Endometrium (tissue), 2 donors: ENCODE measurements at regions not wholly inside any gene's neighbourhood (a gene's known extent, or its start where the extent isn't known, plus 50 kb on each side); places are given as distances from the start of the nearest gene placed in this dataset.
"Not testable (repeated sequence)": the region's sequence is repeated elsewhere in the genome, so short reads cannot be mapped to it uniquely, and the experiment has no call there.

Source experiments
- FAIRE-seq: peaks from 2 replicates; lab custom pipeline; 2012; peaks lifted over from hg19 to GRCh38; lab: Jason Lieb, UNC
- donor health status: control.
- donor health status: control.

- no peak for FAIRE-seq
Observed at GRCh38 chr5:124872086-124872485, 125.6 kb upstream of the ZNF608 start.

DNA sequence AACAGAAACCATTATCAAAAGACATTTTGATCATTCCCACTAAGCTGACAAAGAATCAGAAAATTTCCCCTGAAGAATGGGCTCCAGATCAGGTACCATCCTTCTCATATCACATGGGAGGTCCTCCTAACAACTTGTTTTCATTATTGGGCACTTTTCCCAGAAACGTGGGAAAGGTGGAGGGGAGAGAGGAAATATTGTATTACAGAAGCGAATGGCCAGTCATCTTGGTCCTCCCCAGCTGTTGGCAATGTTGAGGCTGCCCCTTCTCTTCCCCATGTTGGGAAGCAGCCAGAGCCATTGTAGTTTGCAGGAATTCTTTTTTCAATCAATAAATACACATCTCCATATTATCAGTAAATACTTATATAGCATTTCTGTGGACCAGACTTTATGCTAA is 126.2 kb upstream of the ZNF608 start:
- FAIRE-seq = no peak

- no peak for FAIRE-seq
Observed at GRCh38 chr5:124873188-124873587, 126.7 kb upstream of the ZNF608 start.

DNA sequence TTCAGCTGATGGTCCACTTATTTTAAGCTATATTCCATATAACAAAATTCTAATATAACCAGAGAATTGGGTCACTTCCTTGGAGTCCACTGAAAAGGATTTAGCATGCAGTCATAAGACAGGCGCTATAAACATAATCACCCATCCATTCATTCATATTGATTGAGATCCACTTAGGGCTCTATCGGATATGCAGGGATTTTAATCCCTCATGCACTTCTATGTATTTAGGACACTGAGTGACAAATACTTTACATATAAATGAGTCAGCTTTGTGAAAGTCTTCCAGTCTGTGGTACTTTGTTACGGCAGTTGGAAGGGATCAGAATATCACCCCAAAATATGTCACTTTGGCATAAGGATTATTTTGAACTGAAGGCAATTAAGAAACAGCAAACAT is 127.3 kb upstream of the ZNF608 start:
- FAIRE-seq = no peak

- no peak for FAIRE-seq
Observed at GRCh38 chr5:124876566-124876965, 130.1 kb upstream of the ZNF608 start.

- FAIRE-seq = no peak
Observed at GRCh38 chr5:124876983-124877382, 130.5 kb upstream of the ZNF608 start.

GRCh38 chr5:124877501-124878146 is 131.2 kb upstream of the ZNF608 start:
- no peak for FAIRE-seq

- FAIRE-seq = no peak
Observed at GRCh38 chr5:124878583-124879342, 132.3 kb upstream of the ZNF608 start.

DNA sequence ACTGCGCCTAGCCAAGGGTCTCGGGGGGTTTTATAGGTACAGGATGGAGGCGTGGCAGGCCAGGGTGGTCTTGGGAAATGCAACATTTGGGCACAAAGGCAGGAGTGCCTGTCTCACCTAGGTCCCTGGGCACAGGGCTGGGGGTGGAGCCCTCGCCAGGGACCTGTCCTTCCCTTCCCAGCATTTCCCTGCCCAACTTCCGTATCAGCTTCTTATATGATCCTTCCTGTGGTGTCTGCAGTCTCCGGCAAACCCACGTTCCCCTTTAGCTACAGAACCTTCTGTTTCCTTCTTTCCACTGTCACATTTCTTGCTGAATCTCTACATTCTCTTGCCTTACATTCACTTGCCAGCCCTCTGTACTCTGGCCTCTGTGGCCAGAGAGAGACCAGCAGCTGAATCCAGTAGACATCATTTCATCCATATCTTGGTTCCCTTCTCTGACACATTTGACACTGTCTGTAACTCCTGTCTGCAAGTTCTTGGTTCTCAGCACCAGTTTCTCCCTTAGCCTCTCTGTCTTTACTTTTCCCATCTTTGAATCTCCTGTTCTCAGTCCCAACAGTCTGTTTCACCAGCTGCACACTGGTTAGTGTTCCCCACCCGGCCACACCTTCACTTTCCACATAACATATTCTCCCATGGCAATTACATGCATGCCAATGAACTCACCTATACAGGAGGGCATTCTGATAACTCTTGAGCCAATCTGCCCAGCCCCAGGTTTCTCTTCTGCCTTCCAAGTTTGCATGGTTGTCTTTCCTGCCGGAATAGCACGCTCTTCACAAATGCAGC is 134.7 kb upstream of the ZNF608 start:
- no peak for FAIRE-seq

GRCh38 chr5:124883681-124884080 is 137.2 kb upstream of the ZNF608 start:
- FAIRE-seq = no peak

DNA sequence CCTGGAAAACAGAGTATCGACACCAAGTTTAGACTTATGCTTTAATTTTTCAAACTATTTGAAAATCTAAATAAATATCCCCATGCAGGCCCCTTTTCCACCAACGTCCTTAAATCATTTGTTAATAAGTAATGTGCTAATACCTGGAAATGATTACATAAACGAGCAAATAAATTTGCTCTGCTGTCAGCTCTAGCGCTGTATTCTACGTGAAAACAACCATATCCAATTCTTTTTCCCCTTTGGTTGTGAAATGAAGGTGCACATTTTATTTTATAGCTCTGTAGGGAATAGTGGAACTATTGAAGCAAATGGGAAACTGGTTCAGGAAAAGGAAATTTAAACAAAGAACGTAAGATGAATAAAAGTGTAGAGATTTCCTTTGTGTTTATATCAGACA is 137.7 kb upstream of the ZNF608 start:
- no peak for FAIRE-seq

- no peak for FAIRE-seq
Observed at GRCh38 chr5:124885490-124885889, 139.1 kb upstream of the ZNF608 start.

- no peak for FAIRE-seq
Observed at GRCh38 chr5:124887223-124887622, 140.8 kb upstream of the ZNF608 start.

- FAIRE-seq = no peak
Observed at GRCh38 chr5:124888050-124888506, 141.6 kb upstream of the ZNF608 start.

DNA sequence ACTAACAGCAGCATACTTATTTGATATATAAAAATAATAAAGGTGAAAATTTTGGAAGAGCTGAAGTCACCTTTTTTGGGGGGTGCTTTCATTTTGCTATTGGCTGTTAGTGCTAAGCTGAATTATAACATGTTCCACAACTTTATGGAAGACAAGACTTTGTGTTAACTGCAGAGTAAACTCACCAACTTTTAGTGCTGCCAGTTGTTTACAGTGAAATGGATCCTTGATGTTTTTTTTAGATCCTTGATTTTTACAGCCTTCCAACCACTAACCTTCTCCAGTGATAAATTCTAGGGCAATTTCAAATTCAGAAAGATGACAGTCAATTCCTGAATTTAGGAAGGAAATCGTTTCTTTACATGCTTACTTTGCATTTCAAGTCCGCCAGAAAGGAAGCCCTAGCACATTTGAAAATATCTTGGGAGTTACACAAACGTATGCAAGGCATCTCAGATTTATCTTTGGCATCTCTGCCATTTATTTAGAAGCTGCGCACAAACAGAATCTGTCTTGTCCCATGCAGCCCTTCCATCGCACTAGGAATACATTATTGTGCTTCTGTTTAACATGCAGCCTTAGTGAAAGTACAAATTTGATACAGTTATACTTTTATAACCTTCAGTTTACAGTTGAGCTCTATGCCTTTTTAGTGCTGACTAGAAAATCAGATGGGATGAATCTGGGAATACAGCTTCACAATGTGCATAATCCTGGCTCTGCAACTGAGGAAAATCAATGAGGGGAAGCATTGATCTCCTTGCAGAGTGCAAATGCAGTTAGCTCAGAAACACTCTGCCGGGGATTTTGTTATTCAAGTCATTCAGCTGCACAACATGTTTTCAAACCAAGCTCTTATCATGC is 142.4 kb upstream of the ZNF608 start:
- FAIRE-seq = no peak

- no peak for FAIRE-seq
Observed at GRCh38 chr5:124889486-124889825, 143.0 kb upstream of the ZNF608 start.

DNA sequence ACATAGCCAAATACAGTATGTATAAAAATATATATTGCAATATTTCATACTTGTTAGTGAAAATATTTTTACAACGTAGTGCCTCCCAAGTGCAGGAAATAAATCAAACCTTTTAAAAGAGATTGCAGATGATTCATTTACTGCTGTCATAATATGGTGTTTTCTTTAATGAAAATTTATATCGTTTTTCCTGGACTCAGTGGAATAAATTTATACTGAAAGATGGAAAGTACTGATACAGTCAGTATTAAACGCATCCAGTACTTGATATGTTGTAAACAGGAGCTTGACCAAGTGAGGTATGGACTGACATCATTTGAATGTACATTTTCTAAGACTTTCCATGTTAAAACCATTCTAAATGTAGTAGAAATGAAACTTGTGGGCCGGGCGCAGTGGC is 143.4 kb upstream of the ZNF608 start:
- no peak for FAIRE-seq

- FAIRE-seq = not testable (repeated sequence)
Observed at GRCh38 chr5:124890442-124890841, 144.0 kb upstream of the ZNF608 start.

DNA sequence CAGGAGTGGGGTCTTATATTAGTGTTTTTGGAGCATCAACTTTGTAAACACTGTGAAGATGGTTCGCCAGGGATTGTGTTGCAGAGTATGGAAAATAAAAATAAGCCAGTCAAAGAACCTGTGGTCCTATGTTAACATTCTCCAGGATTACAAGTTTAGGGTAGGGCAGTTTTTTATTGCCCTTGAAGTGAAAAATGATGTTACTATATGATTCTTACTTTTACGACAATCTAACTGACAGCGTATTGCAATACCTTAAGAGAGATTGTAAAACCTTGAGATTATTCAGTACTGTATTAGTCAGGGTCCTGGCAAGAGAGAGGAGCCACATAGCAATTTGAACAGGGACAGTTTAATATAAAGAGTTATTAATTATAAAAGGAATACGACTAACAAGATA is 144.7 kb upstream of the ZNF608 start:
- FAIRE-seq = no peak

GRCh38 chr5:124892185-124892848 is 145.9 kb upstream of the ZNF608 start:
- no peak for FAIRE-seq

DNA sequence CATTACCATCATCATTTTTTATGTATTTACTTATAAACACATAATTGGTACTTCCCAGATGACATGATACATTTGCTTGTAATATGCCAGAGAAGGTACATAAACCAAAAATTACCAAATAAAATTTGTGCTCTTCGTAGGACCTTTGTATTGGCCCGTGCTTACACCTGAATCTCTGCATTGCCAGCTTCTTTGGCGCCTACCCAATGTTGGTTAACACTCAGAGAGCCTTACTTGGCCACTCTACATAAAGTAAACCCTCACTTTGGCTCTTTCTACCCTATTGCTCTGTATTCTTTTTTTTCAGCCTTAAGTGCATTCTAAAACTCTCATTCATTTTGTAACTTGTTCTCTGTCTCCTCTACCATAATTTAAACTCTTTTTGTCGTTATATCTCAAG is 148.1 kb upstream of the ZNF608 start:
- FAIRE-seq = no peak

DNA sequence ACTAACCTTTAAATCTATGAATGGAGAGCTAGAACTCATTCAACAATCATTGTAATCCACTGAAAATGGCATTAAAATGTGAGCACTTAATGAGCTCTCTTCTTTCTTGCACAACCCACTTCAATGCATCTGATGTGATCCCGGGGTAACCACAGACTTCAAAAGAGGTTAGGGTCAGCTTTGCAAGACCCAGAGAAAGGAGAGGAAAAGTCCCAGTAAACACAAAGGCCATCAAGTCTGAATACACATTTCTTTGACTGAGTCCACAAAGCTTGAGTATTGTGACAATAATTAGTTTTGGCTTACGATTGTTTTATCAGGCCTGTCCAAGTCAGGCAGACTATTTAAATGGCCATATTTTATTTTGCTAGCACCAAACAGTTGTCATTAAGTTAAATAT is 148.8 kb upstream of the ZNF608 start:
- FAIRE-seq = no peak
